SK-N-SH treated with all-trans-retinoic acid at 6 μM for 48 hours (cell line): ENCODE measurements at regions not wholly inside any gene's neighbourhood (a gene's known extent, or its start where the extent isn't known, plus 50 kb on each side); places are given as distances from the start of the nearest gene placed in this dataset.

Experiments used
- ATAC-seq: fragments of 200-7000 bp; cut with Tn5 transposase; 3 replicates; pipeline ENCODE4 v1.9.1; 2020; ENCODE audit warnings: mild to moderate bottlenecking, moderate library complexity
- ARNTL ChIP-seq: fragments of 450-650 bp; formaldehyde crosslinking; IDR thresholded peaks from 2 replicates; pipeline ENCODE4 v1.5.0; 2020; ENCODE audit warnings: low read depth, mild to moderate bottlenecking, moderate library complexity, borderline replicate concordance
- BACH2 ChIP-seq: fragments of 250-450 bp; sonication (Bioruptor Pico); IDR thresholded peaks from 2 replicates; pipeline ENCODE4 v1.9.0; 2021; ENCODE audit warnings: mild to moderate bottlenecking, borderline replicate concordance
- CSDC2 ChIP-seq: fragments of 250-450 bp; sonication (Bioruptor Pico); IDR thresholded peaks from 2 replicates; pipeline ENCODE4 v1.5.0; 2020; ENCODE audit warnings: mild to moderate bottlenecking, moderate library complexity
- ESRRG ChIP-seq: fragments of 250-450 bp; sonication (Bioruptor Pico); IDR thresholded peaks from 2 replicates; pipeline ENCODE4 v1.6.1; 2021; ENCODE audit warnings: mild to moderate bottlenecking
- GLIS3 ChIP-seq: fragments of 250-450 bp; sonication (Bioruptor Pico); IDR thresholded peaks from 2 replicates; pipeline ENCODE4 v1.5.0; 2020; ENCODE audit warnings: mild to moderate bottlenecking, moderate library complexity
- OSR1 ChIP-seq: fragments of 250-450 bp; sonication (Bioruptor Pico); IDR thresholded peaks from 2 replicates; pipeline ENCODE4 v1.8.0; 2022; ENCODE audit warnings: moderate library complexity, mild to moderate bottlenecking, inconsistent platforms
- PPARA ChIP-seq: fragments of 250-450 bp; sonication (Bioruptor Pico); IDR thresholded peaks from 2 replicates; pipeline ENCODE4 v1.5.0; 2020; ENCODE audit warnings: mild to moderate bottlenecking, borderline replicate concordance
- RARB ChIP-seq: fragments of 250-450 bp; sonication (Bioruptor Pico); IDR thresholded peaks from 2 replicates; pipeline ENCODE4 v1.8.0; 2021; ENCODE audit warnings: mild to moderate bottlenecking, moderate library complexity
- SNAI2 ChIP-seq: fragments of 250-450 bp; sonication (Bioruptor Pico); IDR thresholded peaks from 2 replicates; pipeline ENCODE4 v1.5.0; 2020; ENCODE audit warnings: mild to moderate bottlenecking, moderate library complexity
- TCF4 ChIP-seq: fragments of 250-450 bp; sonication (Bioruptor Pico); IDR thresholded peaks from 2 replicates; pipeline ENCODE4 v1.8.0; 2021; ENCODE audit warnings: mild to moderate bottlenecking, moderate library complexity, borderline replicate concordance
- ZC3H10 ChIP-seq: fragments of 250-450 bp; sonication (Bioruptor Pico); IDR thresholded peaks from 2 replicates; pipeline ENCODE4 v1.5.1; 2021; ENCODE audit warnings: mild to moderate bottlenecking, moderate library complexity
- ZFP3 ChIP-seq: fragments of 250-450 bp; sonication (Bioruptor Pico); IDR thresholded peaks from 2 replicates; pipeline ENCODE4 v1.5.0; 2020; ENCODE audit warnings: mild to moderate bottlenecking, moderate library complexity
- ZNF565 ChIP-seq: fragments of 450-650 bp; formaldehyde crosslinking; conservative IDR thresholded peaks from 2 replicates; pipeline ENCODE4 v1.5.0; 2020; ENCODE audit warnings: low read depth, mild to moderate bottlenecking, moderate library complexity
- ZNF70 ChIP-seq: fragments of 450-650 bp; formaldehyde crosslinking; IDR thresholded peaks from 2 replicates; pipeline ENCODE4 v1.5.0; 2020; ENCODE audit warnings: mild to moderate bottlenecking, moderate library complexity
- ZNF8 ChIP-seq: fragments of 450-650 bp; formaldehyde crosslinking; IDR thresholded peaks from 2 replicates; pipeline ENCODE4 v1.5.0; 2020; ENCODE audit warnings: mild to moderate bottlenecking, moderate library complexity
- TF ChIP-seq, protein P1 (sequence below): fragments of 250-450 bp; sonication (Bioruptor Pico); IDR thresholded peaks from 2 replicates; pipeline ENCODE4 v1.8.0; 2020; ENCODE audit warnings: mild to moderate bottlenecking, moderate library complexity, borderline replicate concordance
- TF ChIP-seq, protein P2 (sequence below): fragments of 250-450 bp; sonication (Bioruptor Pico); IDR thresholded peaks from 2 replicates; pipeline ENCODE4 v1.5.1; 2021; ENCODE audit warnings: mild to moderate bottlenecking, moderate library complexity
- TF ChIP-seq, protein P3 (sequence below): fragments of 250-450 bp; sonication (Bioruptor Pico); IDR thresholded peaks from 2 replicates; pipeline ENCODE4 v1.5.0; 2020; ENCODE audit warnings: mild to moderate bottlenecking, moderate library complexity
- TF ChIP-seq, protein P4 (sequence below): fragments of 250-450 bp; sonication (Bioruptor Pico); IDR thresholded peaks from 2 replicates; pipeline ENCODE4 v1.5.1; 2020; ENCODE audit warnings: low read depth, mild to moderate bottlenecking, moderate library complexity
- TF ChIP-seq, protein P5 (sequence below): fragments of 250-450 bp; sonication (Bioruptor Pico); IDR thresholded peaks from 2 replicates; pipeline ENCODE4 v1.8.0; 2021; ENCODE audit warnings: low read depth, mild to moderate bottlenecking, moderate library complexity, borderline replicate concordance

DNA sequence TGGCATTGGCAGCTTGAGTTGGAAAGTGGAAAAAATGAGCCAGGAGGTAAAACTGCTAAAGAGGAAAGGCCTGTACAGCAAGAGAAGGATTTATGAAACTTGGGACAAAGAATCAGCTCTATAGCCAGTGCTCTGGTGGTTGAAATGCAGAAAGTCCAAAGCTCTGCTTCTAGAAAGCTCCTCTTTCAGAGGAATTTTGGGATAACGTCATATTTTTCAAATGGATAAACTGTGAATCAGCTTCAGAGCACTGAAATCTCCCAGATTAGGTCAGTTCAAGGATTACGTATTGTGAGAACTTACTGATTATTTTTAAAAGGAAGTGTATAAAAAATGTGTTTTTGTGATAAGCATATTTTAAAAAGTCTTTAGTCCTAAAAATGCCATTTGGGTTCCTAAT lies 203.1 kb upstream of the CNOT2 start (continued):
- TF ChIP-seq, protein P1, sequence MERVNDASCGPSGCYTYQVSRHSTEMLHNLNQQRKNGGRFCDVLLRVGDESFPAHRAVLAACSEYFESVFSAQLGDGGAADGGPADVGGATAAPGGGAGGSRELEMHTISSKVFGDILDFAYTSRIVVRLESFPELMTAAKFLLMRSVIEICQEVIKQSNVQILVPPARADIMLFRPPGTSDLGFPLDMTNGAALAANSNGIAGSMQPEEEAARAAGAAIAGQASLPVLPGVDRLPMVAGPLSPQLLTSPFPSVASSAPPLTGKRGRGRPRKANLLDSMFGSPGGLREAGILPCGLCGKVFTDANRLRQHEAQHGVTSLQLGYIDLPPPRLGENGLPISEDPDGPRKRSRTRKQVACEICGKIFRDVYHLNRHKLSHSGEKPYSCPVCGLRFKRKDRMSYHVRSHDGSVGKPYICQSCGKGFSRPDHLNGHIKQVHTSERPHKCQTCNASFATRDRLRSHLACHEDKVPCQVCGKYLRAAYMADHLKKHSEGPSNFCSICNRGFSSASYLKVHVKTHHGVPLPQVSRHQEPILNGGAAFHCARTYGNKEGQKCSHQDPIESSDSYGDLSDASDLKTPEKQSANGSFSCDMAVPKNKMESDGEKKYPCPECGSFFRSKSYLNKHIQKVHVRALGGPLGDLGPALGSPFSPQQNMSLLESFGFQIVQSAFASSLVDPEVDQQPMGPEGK (CRISPR knock-in tag), result no peak
- TF ChIP-seq ZNF565 (CRISPR knock-in tag) (no peak), ZNF70 (CRISPR knock-in tag) (no peak)

DNA sequence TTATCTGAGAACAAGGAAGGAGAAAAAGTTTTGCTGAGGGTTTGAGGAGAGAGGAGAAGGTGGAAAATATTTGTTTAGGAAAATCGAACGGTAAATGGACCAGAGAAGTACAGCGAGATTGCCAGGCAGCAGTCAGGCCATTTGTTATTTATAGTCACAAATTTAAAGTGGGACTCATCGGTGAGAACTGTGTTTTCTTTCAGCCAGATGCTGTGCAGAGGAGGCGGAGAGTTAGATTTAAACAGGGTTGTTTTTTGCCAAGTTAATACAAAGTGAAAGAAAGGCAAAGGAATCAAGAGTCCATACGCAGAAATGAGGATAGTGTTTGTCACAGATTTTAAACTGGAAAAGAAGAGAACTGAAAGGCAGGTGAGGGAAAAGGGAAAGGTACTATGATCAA lies 200.6 kb upstream of the CNOT2 start:
- no peak for ATAC-seq
- TF ChIP-seq OSR1 (no peak), RARB (CRISPR knock-in tag) (no peak), ZNF565 (CRISPR knock-in tag) (no peak), ZFP3 (CRISPR knock-in tag) (no peak), GLIS3 (CRISPR knock-in tag) (no peak), ARNTL (CRISPR knock-in tag) (no peak)

DNA sequence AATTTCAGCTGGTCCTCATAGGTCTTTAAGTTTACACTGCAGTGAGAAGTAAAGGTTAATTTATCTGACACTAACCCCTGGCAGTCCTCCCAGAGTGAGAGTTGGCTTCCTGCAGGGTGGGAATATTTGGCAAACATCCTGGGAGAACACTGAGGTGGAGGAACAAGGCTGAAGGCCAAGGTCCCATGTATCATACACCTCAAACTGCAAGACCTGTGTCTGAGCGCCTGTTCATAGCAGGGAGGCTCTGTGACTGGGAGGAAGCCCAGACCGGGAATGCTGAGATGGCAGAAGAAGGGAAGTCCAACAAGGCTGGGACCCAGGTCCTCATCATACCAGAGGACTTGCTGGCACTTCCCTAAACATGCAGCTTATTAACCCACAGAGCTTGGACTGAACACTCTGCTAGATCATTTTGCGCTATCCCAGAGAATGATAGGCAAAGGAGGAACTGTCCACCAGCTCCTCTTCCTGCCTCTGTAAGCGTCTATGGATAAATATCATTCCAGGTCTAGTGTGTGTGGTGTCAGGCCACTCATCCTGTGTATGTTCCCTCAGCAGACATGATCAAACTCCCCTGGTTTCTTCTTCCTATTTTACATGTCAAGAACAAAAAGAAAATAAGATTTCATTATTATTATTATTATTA lies 199.6 kb upstream of the CNOT2 start:
- TF ChIP-seq PPARA (no peak), GLIS3 (CRISPR knock-in tag) (no peak), ZNF70 (CRISPR knock-in tag) (no peak), ZC3H10 (CRISPR knock-in tag) (no peak), ZNF8 (no peak), CSDC2 (CRISPR knock-in tag) (no peak), ARNTL (CRISPR knock-in tag) (no peak), SNAI2 (CRISPR knock-in tag) (no peak), ZFP3 (CRISPR knock-in tag) (no peak), RARB (CRISPR knock-in tag) (no peak), ESRRG (no peak), BACH2 (CRISPR knock-in tag) (no peak)
- TF ChIP-seq, protein P2, sequence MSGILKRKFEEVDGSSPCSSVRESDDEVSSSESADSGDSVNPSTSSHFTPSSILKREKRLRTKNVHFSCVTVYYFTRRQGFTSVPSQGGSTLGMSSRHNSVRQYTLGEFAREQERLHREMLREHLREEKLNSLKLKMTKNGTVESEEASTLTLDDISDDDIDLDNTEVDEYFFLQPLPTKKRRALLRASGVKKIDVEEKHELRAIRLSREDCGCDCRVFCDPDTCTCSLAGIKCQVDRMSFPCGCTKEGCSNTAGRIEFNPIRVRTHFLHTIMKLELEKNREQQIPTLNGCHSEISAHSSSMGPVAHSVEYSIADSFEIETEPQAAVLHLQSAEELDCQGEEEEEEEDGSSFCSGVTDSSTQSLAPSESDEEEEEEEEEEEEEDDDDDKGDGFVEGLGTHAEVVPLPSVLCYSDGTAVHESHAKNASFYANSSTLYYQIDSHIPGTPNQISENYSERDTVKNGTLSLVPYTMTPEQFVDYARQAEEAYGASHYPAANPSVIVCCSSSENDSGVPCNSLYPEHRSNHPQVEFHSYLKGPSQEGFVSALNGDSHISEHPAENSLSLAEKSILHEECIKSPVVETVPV (CRISPR knock-in tag), result no peak
- no peak for ATAC-seq

DNA sequence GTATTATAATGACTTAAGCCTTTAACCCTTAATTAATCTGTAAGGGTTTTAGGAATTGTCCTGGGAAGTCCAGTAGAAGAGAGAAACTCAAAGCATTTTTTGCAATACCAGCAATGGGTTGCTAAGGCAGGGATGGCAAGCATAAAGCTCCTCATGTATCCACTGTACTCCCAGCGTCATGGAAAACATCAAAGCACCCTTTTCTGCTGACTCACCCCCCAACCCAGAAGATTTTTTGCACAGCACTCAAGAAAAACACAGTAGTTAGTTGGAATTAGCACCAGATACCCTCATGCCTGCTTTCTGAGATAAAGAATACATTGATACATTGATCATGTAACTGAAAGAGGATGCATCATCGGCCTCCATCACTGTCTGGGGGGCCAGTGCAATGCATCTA lies 199.1 kb upstream of the CNOT2 start:
- ATAC-seq, result no peak
- TF ChIP-seq ZNF8 (no peak), ZFP3 (CRISPR knock-in tag) (no peak), TCF4 (CRISPR knock-in tag) (no peak), GLIS3 (CRISPR knock-in tag) (no peak), RARB (CRISPR knock-in tag) (no peak), BACH2 (CRISPR knock-in tag) (no peak), ESRRG (no peak), ARNTL (CRISPR knock-in tag) (no peak), ZC3H10 (CRISPR knock-in tag) (no peak), ZNF565 (CRISPR knock-in tag) (no peak), CSDC2 (CRISPR knock-in tag) (no peak), PPARA (no peak)
- TF ChIP-seq, protein P3, sequence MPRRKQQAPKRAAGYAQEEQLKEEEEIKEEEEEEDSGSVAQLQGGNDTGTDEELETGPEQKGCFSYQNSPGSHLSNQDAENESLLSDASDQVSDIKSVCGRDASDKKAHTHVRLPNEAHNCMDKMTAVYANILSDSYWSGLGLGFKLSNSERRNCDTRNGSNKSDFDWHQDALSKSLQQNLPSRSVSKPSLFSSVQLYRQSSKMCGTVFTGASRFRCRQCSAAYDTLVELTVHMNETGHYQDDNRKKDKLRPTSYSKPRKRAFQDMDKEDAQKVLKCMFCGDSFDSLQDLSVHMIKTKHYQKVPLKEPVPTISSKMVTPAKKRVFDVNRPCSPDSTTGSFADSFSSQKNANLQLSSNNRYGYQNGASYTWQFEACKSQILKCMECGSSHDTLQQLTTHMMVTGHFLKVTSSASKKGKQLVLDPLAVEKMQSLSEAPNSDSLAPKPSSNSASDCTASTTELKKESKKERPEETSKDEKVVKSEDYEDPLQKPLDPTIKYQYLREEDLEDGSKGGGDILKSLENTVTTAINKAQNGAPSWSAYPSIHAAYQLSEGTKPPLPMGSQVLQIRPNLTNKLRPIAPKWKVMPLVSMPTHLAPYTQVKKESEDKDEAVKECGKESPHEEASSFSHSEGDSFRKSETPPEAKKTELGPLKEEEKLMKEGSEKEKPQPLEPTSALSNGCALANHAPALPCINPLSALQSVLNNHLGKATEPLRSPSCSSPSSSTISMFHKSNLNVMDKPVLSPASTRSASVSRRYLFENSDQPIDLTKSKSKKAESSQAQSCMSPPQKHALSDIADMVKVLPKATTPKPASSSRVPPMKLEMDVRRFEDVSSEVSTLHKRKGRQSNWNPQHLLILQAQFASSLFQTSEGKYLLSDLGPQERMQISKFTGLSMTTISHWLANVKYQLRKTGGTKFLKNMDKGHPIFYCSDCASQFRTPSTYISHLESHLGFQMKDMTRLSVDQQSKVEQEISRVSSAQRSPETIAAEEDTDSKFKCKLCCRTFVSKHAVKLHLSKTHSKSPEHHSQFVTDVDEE (CRISPR knock-in tag), result no peak
- TF ChIP-seq, protein P4, sequence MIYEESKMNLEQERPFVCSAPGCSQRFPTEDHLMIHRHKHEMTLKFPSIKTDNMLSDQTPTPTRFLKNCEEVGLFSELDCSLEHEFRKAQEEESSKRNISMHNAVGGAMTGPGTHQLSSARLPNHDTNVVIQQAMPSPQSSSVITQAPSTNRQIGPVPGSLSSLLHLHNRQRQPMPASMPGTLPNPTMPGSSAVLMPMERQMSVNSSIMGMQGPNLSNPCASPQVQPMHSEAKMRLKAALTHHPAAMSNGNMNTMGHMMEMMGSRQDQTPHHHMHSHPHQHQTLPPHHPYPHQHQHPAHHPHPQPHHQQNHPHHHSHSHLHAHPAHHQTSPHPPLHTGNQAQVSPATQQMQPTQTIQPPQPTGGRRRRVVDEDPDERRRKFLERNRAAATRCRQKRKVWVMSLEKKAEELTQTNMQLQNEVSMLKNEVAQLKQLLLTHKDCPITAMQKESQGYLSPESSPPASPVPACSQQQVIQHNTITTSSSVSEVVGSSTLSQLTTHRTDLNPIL (CRISPR knock-in tag), result no peak
- TF ChIP-seq, protein P5, sequence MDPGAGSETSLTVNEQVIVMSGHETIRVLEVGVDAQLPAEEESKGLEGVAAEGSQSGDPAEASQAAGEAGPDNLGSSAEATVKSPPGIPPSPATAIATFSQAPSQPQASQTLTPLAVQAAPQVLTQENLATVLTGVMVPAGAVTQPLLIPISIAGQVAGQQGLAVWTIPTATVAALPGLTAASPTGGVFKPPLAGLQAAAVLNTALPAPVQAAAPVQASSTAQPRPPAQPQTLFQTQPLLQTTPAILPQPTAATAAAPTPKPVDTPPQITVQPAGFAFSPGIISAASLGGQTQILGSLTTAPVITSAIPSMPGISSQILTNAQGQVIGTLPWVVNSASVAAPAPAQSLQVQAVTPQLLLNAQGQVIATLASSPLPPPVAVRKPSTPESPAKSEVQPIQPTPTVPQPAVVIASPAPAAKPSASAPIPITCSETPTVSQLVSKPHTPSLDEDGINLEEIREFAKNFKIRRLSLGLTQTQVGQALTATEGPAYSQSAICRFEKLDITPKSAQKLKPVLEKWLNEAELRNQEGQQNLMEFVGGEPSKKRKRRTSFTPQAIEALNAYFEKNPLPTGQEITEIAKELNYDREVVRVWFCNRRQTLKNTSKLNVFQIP, result no peak
- TF ChIP-seq, protein P2 (CRISPR knock-in tag), result no peak
- TF ChIP-seq, all 23 proteins: peak for 0
